Loucy (cell line): ENCODE measurements at regions not wholly inside any gene's neighbourhood (a gene's known extent, or its start where the extent isn't known, plus 50 kb on each side); places are given as distances from the start of the nearest gene placed in this dataset.

ENCODE experiments used
- EZH2phosphoT487 ChIP-seq: fragments of 200-600 bp; IDR thresholded peaks from 2 replicates; pipeline ENCODE4 v1.6.1; 2018; ENCODE audit warnings: antibody characterized with exemption, mild to moderate bottlenecking, moderate library complexity, borderline replicate concordance
- TF ChIP-seq, protein P1 (sequence below): fragments of 200-600 bp; sonication (generic); conservative IDR thresholded peaks from 2 replicates; pipeline ENCODE4 v1.5.1; 2014; ENCODE audit warnings: mild to moderate bottlenecking, antibody characterized with exemption, low read length

DNA sequence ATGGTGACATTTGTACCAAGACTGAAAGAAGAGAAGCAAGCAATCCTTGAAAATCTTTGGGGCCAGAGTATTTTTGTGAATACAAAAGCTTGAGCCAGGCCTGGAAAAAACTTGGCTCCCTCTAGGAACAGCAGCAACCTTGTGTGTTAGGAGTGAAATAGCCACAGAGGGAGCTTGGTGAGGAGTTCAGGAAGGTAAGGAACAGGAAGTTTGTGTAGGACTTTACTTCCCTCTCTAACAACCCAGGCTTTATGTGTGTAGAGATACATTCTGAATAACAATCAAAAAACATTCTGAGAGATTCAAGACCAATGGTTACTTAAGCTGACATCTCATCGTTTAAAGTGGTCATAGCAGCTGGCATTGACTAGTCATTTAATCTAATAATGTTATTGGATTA lies 668.5 kb downstream of the PCDH18 start:
- TF ChIP-seq, protein P1, sequence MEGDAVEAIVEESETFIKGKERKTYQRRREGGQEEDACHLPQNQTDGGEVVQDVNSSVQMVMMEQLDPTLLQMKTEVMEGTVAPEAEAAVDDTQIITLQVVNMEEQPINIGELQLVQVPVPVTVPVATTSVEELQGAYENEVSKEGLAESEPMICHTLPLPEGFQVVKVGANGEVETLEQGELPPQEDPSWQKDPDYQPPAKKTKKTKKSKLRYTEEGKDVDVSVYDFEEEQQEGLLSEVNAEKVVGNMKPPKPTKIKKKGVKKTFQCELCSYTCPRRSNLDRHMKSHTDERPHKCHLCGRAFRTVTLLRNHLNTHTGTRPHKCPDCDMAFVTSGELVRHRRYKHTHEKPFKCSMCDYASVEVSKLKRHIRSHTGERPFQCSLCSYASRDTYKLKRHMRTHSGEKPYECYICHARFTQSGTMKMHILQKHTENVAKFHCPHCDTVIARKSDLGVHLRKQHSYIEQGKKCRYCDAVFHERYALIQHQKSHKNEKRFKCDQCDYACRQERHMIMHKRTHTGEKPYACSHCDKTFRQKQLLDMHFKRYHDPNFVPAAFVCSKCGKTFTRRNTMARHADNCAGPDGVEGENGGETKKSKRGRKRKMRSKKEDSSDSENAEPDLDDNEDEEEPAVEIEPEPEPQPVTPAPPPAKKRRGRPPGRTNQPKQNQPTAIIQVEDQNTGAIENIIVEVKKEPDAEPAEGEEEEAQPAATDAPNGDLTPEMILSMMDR, result no peak
- no peak for TF ChIP-seq EZH2phosphoT487
